ENCODE measurements at regions not wholly inside any gene's neighbourhood (a gene's known extent, or its start where the extent isn't known, plus 50 kb on each side); places are given as distances from the start of the nearest gene placed in this dataset.

- H3K4me3 ChIP-seq (ENCODE audit: low read depth, low read length) = no peak overlapping the region
- DNase-seq (ENCODE audit: low read depth) = no peak
- no peak for TF ChIP-seq CTCF (IDR thresholded peaks at IDR 0.05; ENCODE audit: insufficient read depth, low read depth, low read length, missing control alignments)
These were observed 82.3 kb upstream of the BMP2 start for GRCh38 chr20:6685181-6685582.

GRCh38 chr20:6683021-6683977 lies 84.2 kb upstream of the BMP2 start:
- no peak for DNase-seq (ENCODE audit: low read depth)
- H3K4me3 ChIP-seq (ENCODE audit: low read depth, low read length) = no peak overlapping the region
- no peak for TF ChIP-seq CTCF (IDR thresholded peaks at IDR 0.05; ENCODE audit: insufficient read depth, low read depth, low read length, missing control alignments)

GRCh38 chr20:6680854-6681253 lies 86.6 kb upstream of the BMP2 start:
- H3K4me3 ChIP-seq (ENCODE audit: low read depth, low read length) = no peak overlapping the region
- no peak for TF ChIP-seq CTCF (IDR thresholded peaks at IDR 0.05; ENCODE audit: insufficient read depth, low read depth, low read length, missing control alignments)
- no peak for DNase-seq (ENCODE audit: low read depth)

- DNase-seq (ENCODE audit: low read depth) = no peak
- no peak for TF ChIP-seq CTCF (IDR thresholded peaks at IDR 0.05; ENCODE audit: insufficient read depth, low read depth, low read length, missing control alignments)
- no peak overlapping the region for H3K4me3 ChIP-seq (ENCODE audit: low read depth, low read length)
These were observed 87.0 kb upstream of the BMP2 start for GRCh38 chr20:6680441-6680840.

- TF ChIP-seq CTCF (IDR thresholded peaks at IDR 0.05; ENCODE audit: insufficient read depth, low read depth, low read length, missing control alignments) = no peak
- no peak overlapping the region for H3K4me3 ChIP-seq (ENCODE audit: low read depth, low read length)
- DNase-seq (ENCODE audit: low read depth) = no peak
These were observed 88.4 kb upstream of the BMP2 start for GRCh38 chr20:6679086-6679485.

GRCh38 chr20:6678101-6678500 lies 89.4 kb upstream of the BMP2 start:
- TF ChIP-seq CTCF (IDR thresholded peaks at IDR 0.05; ENCODE audit: insufficient read depth, low read depth, low read length, missing control alignments) = no peak
- DNase-seq (ENCODE audit: low read depth) = no peak
- H3K4me3 ChIP-seq (ENCODE audit: low read depth, low read length) = no peak overlapping the region

Measured in GM12865 (cell line).